ENCODE measurements at regions not wholly inside any gene's neighbourhood (a gene's known extent, or its start where the extent isn't known, plus 50 kb on each side); places are given as distances from the start of the nearest gene placed in this dataset.
"Not testable (repeated sequence)": the region's sequence is repeated elsewhere in the genome, so short reads cannot be mapped to it uniquely, and the experiment has no call there.

- H3K36me3 ChIP-seq (ENCODE audit: control insufficient read depth in 2 of 2, insufficient read depth in 2 of 2, low read length in 1 of 2); H3K4me3 ChIP-seq (ENCODE audit: low read depth in 1 of 2, low read length in 2 of 2); H3K9me3 ChIP-seq (ENCODE audit: control insufficient read depth in 2 of 2, insufficient read depth in 1 of 2, low read depth in 1 of 2, low read length in 1 of 2); H3K27ac ChIP-seq (ENCODE audit: low read depth in 2 of 2, low read length in 1 of 2); H3K27me3 ChIP-seq (ENCODE audit: control insufficient read depth in 1 of 2, insufficient read depth in 2 of 2, low read length in 2 of 2); H3K4me1 ChIP-seq (ENCODE audit: control insufficient read depth in 2 of 2, insufficient read depth in 2 of 2, low read length in 1 of 2): not testable (repeated sequence)
- no CpG with 5 or more reads among the region's 23 CpGs for WGBS, 2 donors
Measured at GRCh38 chr21:6551045-6551444, 3970.3 kb upstream of the TPTE start.

GRCh38 chr21:6553505-6554376 lies 3967.6 kb upstream of the TPTE start:
- not testable (repeated sequence) for H3K27ac ChIP-seq (ENCODE audit: low read depth in 2 of 2, low read length in 1 of 2); H3K36me3 ChIP-seq (ENCODE audit: control insufficient read depth in 2 of 2, insufficient read depth in 2 of 2, low read length in 1 of 2); H3K27me3 ChIP-seq (ENCODE audit: control insufficient read depth in 1 of 2, insufficient read depth in 2 of 2, low read length in 2 of 2); H3K9me3 ChIP-seq (ENCODE audit: control insufficient read depth in 2 of 2, insufficient read depth in 1 of 2, low read depth in 1 of 2, low read length in 1 of 2); H3K4me1 ChIP-seq (ENCODE audit: control insufficient read depth in 2 of 2, insufficient read depth in 2 of 2, low read length in 1 of 2); H3K4me3 ChIP-seq (ENCODE audit: low read depth in 1 of 2, low read length in 2 of 2)
- WGBS, 2 donors, result no CpG with 5 or more reads among the region's 24 CpGs

GRCh38 chr21:6554377-6554864 lies 3967.0 kb upstream of the TPTE start:
- WGBS, 2 donors, result no CpG with 5 or more reads among the region's 9 CpGs

GRCh38 chr21:6556516-6556915 lies 3964.9 kb upstream of the TPTE start:
- not testable (repeated sequence) for H3K27me3 ChIP-seq (ENCODE audit: control insufficient read depth in 1 of 2, insufficient read depth in 2 of 2, low read length in 2 of 2); H3K9me3 ChIP-seq (ENCODE audit: control insufficient read depth in 2 of 2, insufficient read depth in 1 of 2, low read depth in 1 of 2, low read length in 1 of 2); H3K4me1 ChIP-seq (ENCODE audit: control insufficient read depth in 2 of 2, insufficient read depth in 2 of 2, low read length in 1 of 2); H3K27ac ChIP-seq (ENCODE audit: low read depth in 2 of 2, low read length in 1 of 2); H3K36me3 ChIP-seq (ENCODE audit: control insufficient read depth in 2 of 2, insufficient read depth in 2 of 2, low read length in 1 of 2); H3K4me3 ChIP-seq (ENCODE audit: low read depth in 1 of 2, low read length in 2 of 2)
- WGBS, 2 donors, result no CpG with 5 or more reads among the region's 3 CpGs

More at GRCh38 chr21:6554377-6554864, 3967.0 kb upstream of the TPTE start:
- H3K36me3 ChIP-seq (ENCODE audit: control insufficient read depth in 2 of 2, insufficient read depth in 2 of 2, low read length in 1 of 2); H3K4me1 ChIP-seq (ENCODE audit: control insufficient read depth in 2 of 2, insufficient read depth in 2 of 2, low read length in 1 of 2); H3K4me3 ChIP-seq (ENCODE audit: low read depth in 1 of 2, low read length in 2 of 2); H3K9me3 ChIP-seq (ENCODE audit: control insufficient read depth in 2 of 2, insufficient read depth in 1 of 2, low read depth in 1 of 2, low read length in 1 of 2); H3K27me3 ChIP-seq (ENCODE audit: control insufficient read depth in 1 of 2, insufficient read depth in 2 of 2, low read length in 2 of 2); H3K27ac ChIP-seq (ENCODE audit: low read depth in 2 of 2, low read length in 1 of 2): not testable (repeated sequence)

- H3K27ac ChIP-seq (ENCODE audit: low read depth in 2 of 2, low read length in 1 of 2); H3K36me3 ChIP-seq (ENCODE audit: control insufficient read depth in 2 of 2, insufficient read depth in 2 of 2, low read length in 1 of 2); H3K4me3 ChIP-seq (ENCODE audit: low read depth in 1 of 2, low read length in 2 of 2); H3K9me3 ChIP-seq (ENCODE audit: control insufficient read depth in 2 of 2, insufficient read depth in 1 of 2, low read depth in 1 of 2, low read length in 1 of 2); H3K4me1 ChIP-seq (ENCODE audit: control insufficient read depth in 2 of 2, insufficient read depth in 2 of 2, low read length in 1 of 2); H3K27me3 ChIP-seq (ENCODE audit: control insufficient read depth in 1 of 2, insufficient read depth in 2 of 2, low read length in 2 of 2): not testable (repeated sequence)
- whole genome bisulfite sequencing, 2 donors, result 93% methylated on average over 4 of the region's 14 CpGs; no CpG with 5 or more reads in 1 of the 2 donors
Measured at GRCh38 chr21:6557415-6557814, 3964.0 kb upstream of the TPTE start.

GRCh38 chr21:6561168-6561567 lies 3960.2 kb upstream of the TPTE start:
- H3K27me3 ChIP-seq (ENCODE audit: control insufficient read depth in 1 of 2, insufficient read depth in 2 of 2, low read length in 2 of 2); H3K4me3 ChIP-seq (ENCODE audit: low read depth in 1 of 2, low read length in 2 of 2); H3K27ac ChIP-seq (ENCODE audit: low read depth in 2 of 2, low read length in 1 of 2); H3K9me3 ChIP-seq (ENCODE audit: control insufficient read depth in 2 of 2, insufficient read depth in 1 of 2, low read depth in 1 of 2, low read length in 1 of 2); H3K36me3 ChIP-seq (ENCODE audit: control insufficient read depth in 2 of 2, insufficient read depth in 2 of 2, low read length in 1 of 2); H3K4me1 ChIP-seq (ENCODE audit: control insufficient read depth in 2 of 2, insufficient read depth in 2 of 2, low read length in 1 of 2): not testable (repeated sequence)
- 40% methylated on average over 3 of the region's 10 CpGs; no CpG with 5 or more reads in 1 of the 2 donors for WGBS, 2 donors

- H3K9me3 ChIP-seq (ENCODE audit: control insufficient read depth in 2 of 2, insufficient read depth in 1 of 2, low read depth in 1 of 2, low read length in 1 of 2); H3K4me3 ChIP-seq (ENCODE audit: low read depth in 1 of 2, low read length in 2 of 2); H3K27ac ChIP-seq (ENCODE audit: low read depth in 2 of 2, low read length in 1 of 2); H3K36me3 ChIP-seq (ENCODE audit: control insufficient read depth in 2 of 2, insufficient read depth in 2 of 2, low read length in 1 of 2); H3K4me1 ChIP-seq (ENCODE audit: control insufficient read depth in 2 of 2, insufficient read depth in 2 of 2, low read length in 1 of 2); H3K27me3 ChIP-seq (ENCODE audit: control insufficient read depth in 1 of 2, insufficient read depth in 2 of 2, low read length in 2 of 2): not testable (repeated sequence)
- WGBS, 2 donors, result no CpG with 5 or more reads among the region's 9 CpGs
Measured at GRCh38 chr21:6561578-6561977, 3959.8 kb upstream of the TPTE start.

GRCh38 chr21:6564543-6565166 lies 3956.7 kb upstream of the TPTE start:
- WGBS, 2 donors, result 20 to 38% methylated on average over 4 to 14 of the region's 44 CpGs
- not testable (repeated sequence) for H3K4me1 ChIP-seq (ENCODE audit: control insufficient read depth in 2 of 2, insufficient read depth in 2 of 2, low read length in 1 of 2); H3K36me3 ChIP-seq (ENCODE audit: control insufficient read depth in 2 of 2, insufficient read depth in 2 of 2, low read length in 1 of 2); H3K9me3 ChIP-seq (ENCODE audit: control insufficient read depth in 2 of 2, insufficient read depth in 1 of 2, low read depth in 1 of 2, low read length in 1 of 2); H3K27me3 ChIP-seq (ENCODE audit: control insufficient read depth in 1 of 2, insufficient read depth in 2 of 2, low read length in 2 of 2); H3K4me3 ChIP-seq (ENCODE audit: low read depth in 1 of 2, low read length in 2 of 2); H3K27ac ChIP-seq (ENCODE audit: low read depth in 2 of 2, low read length in 1 of 2)

GRCh38 chr21:6565190-6566094 lies 3955.9 kb upstream of the TPTE start:
- not testable (repeated sequence) for H3K27me3 ChIP-seq (ENCODE audit: control insufficient read depth in 1 of 2, insufficient read depth in 2 of 2, low read length in 2 of 2); H3K36me3 ChIP-seq (ENCODE audit: control insufficient read depth in 2 of 2, insufficient read depth in 2 of 2, low read length in 1 of 2); H3K4me3 ChIP-seq (ENCODE audit: low read depth in 1 of 2, low read length in 2 of 2); H3K27ac ChIP-seq (ENCODE audit: low read depth in 2 of 2, low read length in 1 of 2); H3K9me3 ChIP-seq (ENCODE audit: control insufficient read depth in 2 of 2, insufficient read depth in 1 of 2, low read depth in 1 of 2, low read length in 1 of 2); H3K4me1 ChIP-seq (ENCODE audit: control insufficient read depth in 2 of 2, insufficient read depth in 2 of 2, low read length in 1 of 2)
- WGBS, 2 donors, result 25 to 33% methylated on average over 9 to 13 of the region's 17 CpGs

Measured in esophagus (tissue), 2 donors.